Lower leg skin (tissue), 3 donors: ENCODE measurements at regions not wholly inside any gene's neighbourhood (a gene's known extent, or its start where the extent isn't known, plus 50 kb on each side); places are given as distances from the start of the nearest gene placed in this dataset.

Source experiments
- CTCF ChIP-seq, 3 donors: fragments of 450-650 bp; IDR thresholded peaks; one replicate each; pipeline ENCODE4 v1.5.1; 2016; ENCODE audit warnings: antibody characterized with exemption in 3 of 3, mild to moderate bottlenecking in 3 of 3, moderate library complexity in 2 of 3
- POLR2A ChIP-seq, 2 donors: fragments of 450-650 bp; IDR thresholded peaks; one replicate each; pipeline ENCODE4 v1.6.1; 2016 to 2017; ENCODE audit warnings: antibody characterized with exemption in 2 of 2, mild to moderate bottlenecking in 1 of 2, moderate library complexity in 1 of 2

DNA sequence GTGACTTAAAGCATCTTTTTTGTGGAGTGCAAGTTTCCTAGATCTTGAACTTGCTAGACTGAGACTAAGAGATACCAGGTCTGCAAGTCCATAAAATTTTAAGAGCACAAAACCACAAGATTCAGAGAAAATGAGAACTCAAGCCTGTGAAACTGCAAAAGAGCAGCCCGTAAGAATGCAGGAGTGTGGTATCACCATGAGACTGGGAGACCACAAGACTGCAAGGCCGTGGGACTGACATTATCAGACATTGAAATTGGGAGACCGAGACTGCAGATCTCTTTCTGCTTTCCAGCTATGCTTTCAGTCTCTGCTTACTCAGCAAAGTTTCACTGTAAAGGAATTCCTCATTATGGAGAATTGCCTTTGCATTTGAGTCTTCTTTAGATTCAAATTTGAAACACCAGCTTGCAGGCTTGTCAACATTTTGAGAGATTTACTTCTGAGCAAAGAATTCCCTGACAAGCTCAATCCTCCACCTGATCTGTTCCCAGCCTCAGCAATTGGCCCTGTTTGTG is 621.2 kb downstream of the KCNA4 start:
- TF ChIP-seq CTCF (IDR thresholded peaks at IDR 0.05) (no peak), POLR2A (IDR thresholded peaks at IDR 0.05) (no peak)
